NCI-H1417 treated with DMSO at 0.1 percent for 48 hours (cell line): ENCODE measurements at regions not wholly inside any gene's neighbourhood (a gene's known extent, or its start where the extent isn't known, plus 50 kb on each side); places are given as distances from the start of the nearest gene placed in this dataset.
A peak's percentile ranks its signal among the peaks of the same experiment; 100 is the strongest.
"Not testable (repeated sequence)": the region's sequence is repeated elsewhere in the genome, so short reads cannot be mapped to it uniquely, and the experiment has no call there.

Experiments
- DNase-seq: peaks from one replicate; lab custom pipeline; 2025; lab: John Stamatoyannopoulos, UW

DNA sequence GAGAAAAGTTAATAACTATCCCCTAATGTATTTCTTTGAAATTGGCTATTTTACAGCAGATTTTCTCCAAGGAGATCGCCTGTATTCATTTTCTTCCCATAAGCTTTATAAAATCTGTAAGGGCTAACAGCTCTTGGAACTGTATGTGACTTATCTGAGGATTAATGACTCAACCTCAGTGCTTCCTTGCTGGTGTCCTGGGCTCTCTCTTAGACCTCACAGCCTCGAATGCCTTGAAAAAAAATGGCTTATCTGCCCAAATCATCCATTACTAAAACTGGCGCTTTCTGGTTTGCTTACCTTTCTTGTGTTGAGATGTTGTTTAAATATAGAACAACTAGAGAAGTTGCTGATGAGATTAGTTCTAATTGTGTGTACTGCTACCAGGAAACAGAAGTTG is 713.6 kb downstream of the SLC4A3 start:
- DNase-seq: no peak

GRCh38 chr2:220346919-220347318 is 719.5 kb downstream of the SLC4A3 start:
- DNase-seq: no peak

GRCh38 chr2:220347626-220348025 is 720.2 kb downstream of the SLC4A3 start:
- DNase-seq: no peak

DNA sequence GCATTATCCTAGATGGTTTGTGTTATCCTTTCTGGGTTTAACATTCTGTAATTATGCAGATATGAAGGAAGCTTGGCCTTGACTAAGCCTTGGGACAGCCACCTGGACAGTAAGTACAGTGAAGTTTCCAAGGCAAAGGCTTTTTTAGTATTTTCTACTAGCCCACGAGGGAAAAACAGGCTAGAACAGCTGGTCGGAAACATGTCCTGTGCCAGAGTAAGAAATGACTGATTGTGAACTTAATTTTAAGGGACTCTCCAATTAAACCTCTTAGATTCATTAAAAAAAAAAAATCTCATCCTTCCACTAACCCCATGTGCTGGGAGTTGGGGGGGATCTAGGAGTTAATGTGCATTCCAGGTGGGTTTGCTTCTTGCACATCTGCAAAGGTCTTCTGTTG is 720.8 kb downstream of the SLC4A3 start:
- DNase-seq: no peak

DNA sequence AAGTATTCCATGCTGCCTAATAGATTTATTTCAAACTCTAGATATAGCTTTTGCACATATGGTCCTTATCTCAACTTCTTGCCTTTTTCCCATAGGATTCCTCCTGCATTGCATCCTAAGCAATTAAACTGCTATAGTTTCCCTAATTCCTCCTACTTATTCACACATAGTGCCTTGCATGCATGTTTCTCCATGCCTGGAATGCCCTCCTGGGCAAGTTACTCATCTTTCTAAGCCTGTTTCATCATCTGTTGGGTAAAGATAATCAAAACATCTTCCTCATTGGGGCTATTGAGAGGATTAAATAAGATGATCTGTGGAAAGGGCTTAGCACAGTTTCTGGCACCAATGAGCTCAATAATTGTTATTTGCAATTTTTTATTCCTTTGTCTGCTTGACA is 726.5 kb downstream of the SLC4A3 start:
- DNase-seq: no peak

- no peak for DNase-seq
Measured at GRCh38 chr2:220356076-220356475, 728.6 kb downstream of the SLC4A3 start.

- DNase-seq: no peak
Measured at GRCh38 chr2:220365023-220365422, 737.6 kb downstream of the SLC4A3 start.

- DNase-seq: no peak
Measured at GRCh38 chr2:220366765-220367164, 739.3 kb downstream of the SLC4A3 start.

- no peak for DNase-seq
Measured at GRCh38 chr2:220370764-220371163, 743.3 kb downstream of the SLC4A3 start.

DNA sequence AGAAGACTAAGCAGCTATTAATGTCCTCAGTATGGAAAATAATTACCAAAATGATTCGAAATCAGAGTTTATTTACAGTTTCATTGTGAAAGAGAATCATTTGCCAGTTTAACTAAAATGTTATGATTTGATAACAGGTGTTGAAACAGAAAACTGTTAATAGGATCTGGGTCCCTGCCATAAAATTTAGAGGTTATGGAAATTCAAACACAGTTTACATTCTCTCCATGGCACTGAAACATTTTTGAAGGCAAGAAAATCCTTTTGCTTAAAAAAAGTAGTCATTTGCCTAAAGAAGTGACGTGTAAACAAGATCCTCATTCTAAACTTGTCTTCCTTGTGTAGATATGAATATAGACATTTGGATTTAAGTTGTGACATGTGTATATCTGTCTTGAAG is 743.8 kb downstream of the SLC4A3 start:
- DNase-seq: no peak

- DNase-seq: no peak
Measured at GRCh38 chr2:220373878-220374277, 746.4 kb downstream of the SLC4A3 start.

- DNase-seq: no peak
Measured at GRCh38 chr2:220374282-220374681, 746.9 kb downstream of the SLC4A3 start.

GRCh38 chr2:220377482-220378155 is 750.2 kb downstream of the SLC4A3 start:
- DNase-seq: no peak

GRCh38 chr2:220387758-220388157 is 760.3 kb downstream of the SLC4A3 start:
- DNase-seq: not testable (repeated sequence)

GRCh38 chr2:220393711-220394110 is 766.3 kb downstream of the SLC4A3 start:
- peak; percentile 41 for DNase-seq

GRCh38 chr2:220394433-220394832 is 767.0 kb downstream of the SLC4A3 start:
- DNase-seq: peak; percentile 5

DNA sequence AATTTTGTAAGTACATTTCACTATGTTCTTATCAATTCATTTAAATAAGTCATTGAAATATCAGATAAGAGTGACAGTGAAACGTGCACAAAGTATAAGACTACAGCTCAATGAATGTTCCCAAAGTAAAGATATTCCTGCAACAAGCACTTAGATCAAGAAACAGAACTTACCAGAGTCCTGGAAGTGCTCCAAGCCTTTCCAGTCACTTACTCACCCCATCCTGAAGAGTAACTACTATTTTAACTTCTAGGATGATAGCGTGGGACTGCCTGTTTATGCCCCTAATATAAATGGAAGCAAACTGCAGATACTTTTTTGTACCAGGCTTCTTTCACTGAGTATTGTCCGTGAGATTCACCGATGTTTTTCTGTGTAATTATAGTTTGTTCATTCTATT is 768.9 kb downstream of the SLC4A3 start:
- no peak for DNase-seq

- DNase-seq: no peak
Measured at GRCh38 chr2:220410296-220410695, 782.9 kb downstream of the SLC4A3 start.

DNA sequence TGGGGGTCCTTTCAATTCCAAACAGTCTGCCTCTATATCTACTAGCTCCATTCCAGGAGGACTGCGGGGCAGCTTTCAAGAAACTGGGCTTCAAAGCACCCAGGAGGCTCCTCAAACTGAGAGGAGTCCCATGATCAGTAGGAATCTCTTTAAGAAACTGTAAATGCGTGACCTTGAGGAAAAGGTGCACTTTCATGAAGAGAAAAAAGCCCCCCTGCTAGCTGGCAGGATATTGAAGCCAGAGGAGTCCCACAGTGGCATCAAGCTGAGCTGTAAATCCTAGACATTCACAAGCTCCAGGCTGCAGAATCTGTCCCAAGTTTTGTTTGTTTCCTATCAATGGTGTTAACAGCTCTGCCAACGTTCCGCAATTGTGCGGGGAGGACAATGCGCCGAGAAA is 790.1 kb downstream of the SLC4A3 start:
- no peak for DNase-seq

- no peak for DNase-seq
Measured at GRCh38 chr2:220419647-220420046, 792.2 kb downstream of the SLC4A3 start.

DNA sequence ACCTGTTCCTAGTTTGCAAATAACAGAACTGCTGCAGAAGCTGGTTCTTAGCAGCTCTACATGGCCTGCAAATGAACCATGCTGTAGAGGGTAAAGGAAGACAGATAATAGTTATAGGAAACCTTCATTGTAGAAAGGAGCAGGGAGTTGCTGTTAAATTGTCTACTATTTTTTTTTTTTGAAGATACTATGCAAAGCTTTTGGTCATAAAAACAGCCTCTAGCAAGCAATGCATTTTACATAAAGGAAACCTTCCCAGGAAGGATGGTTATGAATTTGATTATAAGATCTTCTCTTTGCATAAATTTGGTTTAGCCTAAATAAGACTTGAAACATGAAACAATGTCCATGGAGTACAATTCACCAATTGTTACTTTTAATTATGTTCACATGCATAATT is 793.4 kb downstream of the SLC4A3 start:
- DNase-seq: no peak

DNA sequence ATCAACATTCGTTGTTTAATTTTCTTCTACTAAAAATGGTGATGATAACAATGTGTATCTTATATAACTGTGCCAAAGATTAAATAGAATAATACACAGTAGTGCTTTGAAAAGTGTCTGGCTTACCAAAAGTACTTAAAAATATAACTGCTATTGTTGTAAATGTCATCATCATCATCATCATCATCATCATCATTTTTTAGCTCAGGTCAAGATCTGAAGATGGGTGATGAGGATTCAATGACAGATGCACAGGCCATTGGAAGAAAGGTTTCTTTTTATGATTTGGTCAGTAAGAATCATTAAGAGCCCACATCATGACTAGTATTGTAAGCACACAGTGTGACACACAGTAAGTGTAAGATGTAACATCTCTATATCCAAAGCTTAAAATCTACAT is 795.2 kb downstream of the SLC4A3 start:
- no peak for DNase-seq

DNA sequence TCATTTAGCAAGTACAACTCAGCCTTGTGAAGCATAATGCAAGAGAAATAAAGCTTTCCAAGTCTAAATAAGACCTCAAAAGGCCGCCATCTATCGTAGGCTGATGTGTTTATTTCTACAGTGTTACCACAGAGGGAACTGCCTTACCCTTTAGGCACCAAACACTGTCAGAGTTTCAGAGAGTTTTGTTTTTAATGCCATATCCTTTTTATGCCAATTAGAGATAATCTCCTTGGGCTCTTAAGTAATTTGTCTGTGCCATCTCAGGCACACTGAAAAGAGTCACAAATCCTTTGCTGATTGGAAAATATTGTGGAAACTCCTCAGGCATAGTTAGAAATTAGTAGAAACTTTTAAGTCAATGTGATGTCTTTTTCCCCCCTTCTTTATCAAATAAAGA is 797.1 kb downstream of the SLC4A3 start:
- no peak for DNase-seq

- DNase-seq: no peak
Measured at GRCh38 chr2:220432645-220433044, 805.2 kb downstream of the SLC4A3 start.

DNA sequence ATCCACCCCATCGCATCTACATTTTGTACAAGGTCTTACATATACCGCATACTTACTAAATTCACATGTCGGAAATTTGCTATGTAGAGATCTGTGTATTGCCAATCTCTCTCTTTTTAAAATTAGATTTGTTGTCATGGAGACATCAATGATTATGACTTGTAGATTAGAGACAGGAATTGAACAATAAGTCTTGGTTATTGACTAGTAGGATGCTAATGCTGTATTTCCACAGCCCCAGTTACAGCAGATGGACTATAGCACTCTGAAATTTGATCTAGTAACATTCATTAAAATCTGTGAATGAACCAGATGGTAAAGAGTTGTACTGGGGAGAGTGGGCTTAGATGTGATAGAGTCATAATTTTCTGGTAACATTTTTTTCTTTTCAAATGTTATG is 805.7 kb downstream of the SLC4A3 start:
- no peak for DNase-seq
